ENCODE measurements at regions not wholly inside any gene's neighbourhood (a gene's known extent, or its start where the extent isn't known, plus 50 kb on each side); places are given as distances from the start of the nearest gene placed in this dataset.

DNA sequence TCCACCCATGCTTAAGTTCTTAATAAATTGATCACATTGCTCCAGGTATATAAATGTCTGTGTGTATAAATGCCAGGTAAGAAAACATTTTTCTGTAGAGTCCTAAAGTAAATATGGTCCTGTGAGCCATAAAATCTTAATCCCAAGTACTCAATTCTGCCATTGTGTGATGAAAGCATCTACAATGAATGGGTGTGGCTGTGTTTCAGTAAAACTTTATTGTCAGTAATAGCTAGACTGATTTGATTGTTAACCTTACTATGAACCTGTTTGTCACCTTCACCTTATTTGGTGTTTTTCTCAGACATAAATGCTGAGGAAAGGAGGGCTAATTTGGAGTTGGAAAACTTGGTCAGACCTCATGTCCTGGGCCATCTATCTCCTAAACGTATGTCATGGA, 683.5 kb upstream of the GRM7 start:
- FAIRE-seq = no peak
- H3K27me3 ChIP-seq (ENCODE audit: insufficient read depth, low read length) = no peaks in the 10 kb centered on the region
- TF ChIP-seq EZH2 (IDR thresholded peaks at IDR 0.05; ENCODE audit: insufficient read depth, low read length) (no peak), CTCF (IDR thresholded peaks at IDR 0.05; ENCODE audit: insufficient read depth, low read depth, low read length) (no peak)

GRCh38 chr3:6179761-6180160, 681.2 kb upstream of the GRM7 start:
- Histone ChIP-seq H3K4me2 (ENCODE audit: low read length) (peak overlapping the region; percentile 25), H3K36me3 (ENCODE audit: insufficient read depth, low read length) (no peaks in the 10 kb centered on the region), H3K27ac (ENCODE audit: low read depth, low read length) (peak overlapping the region; percentile 48), H3K9me3 (ENCODE audit: insufficient read depth, low read depth, low read length) (no peaks in the 10 kb centered on the region), H2AFZ (ENCODE audit: low read depth, low read length) (peak overlapping the region; percentile 27), H4K20me1 (ENCODE audit: insufficient read depth, low read length) (no peaks in the 10 kb centered on the region), H3K4me3 (ENCODE audit: insufficient read depth, low read depth, low read length) (no peak overlapping the region), H3K79me2 (ENCODE audit: insufficient read depth, low read length) (no peaks in the 10 kb centered on the region), H3K4me1 (ENCODE audit: insufficient read depth, low read length) (no peaks in the 10 kb centered on the region), H3K27me3 (ENCODE audit: insufficient read depth, low read length) (no peaks in the 10 kb centered on the region), H3K9ac (ENCODE audit: low read length) (no peak overlapping the region)
- no peak for TF ChIP-seq CTCF (IDR thresholded peaks at IDR 0.05; ENCODE audit: insufficient read depth, low read depth, low read length)
- no peak for TF ChIP-seq EZH2 (IDR thresholded peaks at IDR 0.05; ENCODE audit: insufficient read depth, low read length)
- no peak for FAIRE-seq
- peak; percentile 79 for DNase-seq (ENCODE audit: low read depth)
- H3K36me3 Mint-ChIP-seq (ENCODE audit: low read depth, unreplicated experiment) = no peaks in the 10 kb centered on the region
- H3K27ac Mint-ChIP-seq (ENCODE audit: unreplicated experiment) = no peak overlapping the region
- H3K9me3 Mint-ChIP-seq (ENCODE audit: unreplicated experiment) = peaks cover 3% of the 10 kb centered on the region
- H3K4me1 Mint-ChIP-seq (ENCODE audit: low read depth, unreplicated experiment) = peaks cover 6% of the 10 kb centered on the region
- H3K4me3 Mint-ChIP-seq (ENCODE audit: unreplicated experiment) = no peak overlapping the region
- H3K27me3 Mint-ChIP-seq (ENCODE audit: low read depth, unreplicated experiment) = no peaks in the 10 kb centered on the region

More for the DNA sequence above, 683.5 kb upstream of the GRM7 start:
- no peak overlapping the region for H3K4me3 Mint-ChIP-seq (ENCODE audit: unreplicated experiment)
- H3K9ac ChIP-seq (ENCODE audit: low read length) = no peak overlapping the region
- H3K27ac ChIP-seq (ENCODE audit: low read depth, low read length) = no peak overlapping the region
- no peaks in the 10 kb centered on the region for H4K20me1 ChIP-seq (ENCODE audit: insufficient read depth, low read length)
- no peaks in the 10 kb centered on the region for H3K79me2 ChIP-seq (ENCODE audit: insufficient read depth, low read length)
- no peak overlapping the region for H3K4me2 ChIP-seq (ENCODE audit: low read length)
- no peak for DNase-seq (ENCODE audit: low read depth)
- H3K27me3 Mint-ChIP-seq (ENCODE audit: low read depth, unreplicated experiment) = no peaks in the 10 kb centered on the region
- no peak overlapping the region for H3K27ac Mint-ChIP-seq (ENCODE audit: unreplicated experiment)
- H3K4me1 ChIP-seq (ENCODE audit: insufficient read depth, low read length) = no peaks in the 10 kb centered on the region
- no peaks in the 10 kb centered on the region for H3K9me3 ChIP-seq (ENCODE audit: insufficient read depth, low read depth, low read length)
- peaks cover 3% of the 10 kb centered on the region for H3K9me3 Mint-ChIP-seq (ENCODE audit: unreplicated experiment)
- no peaks in the 10 kb centered on the region for H3K36me3 ChIP-seq (ENCODE audit: insufficient read depth, low read length)
- H2AFZ ChIP-seq (ENCODE audit: low read depth, low read length) = no peak overlapping the region
- no peak overlapping the region for H3K4me3 ChIP-seq (ENCODE audit: insufficient read depth, low read depth, low read length)
- H3K36me3 Mint-ChIP-seq (ENCODE audit: low read depth, unreplicated experiment) = no peaks in the 10 kb centered on the region
- H3K4me1 Mint-ChIP-seq (ENCODE audit: low read depth, unreplicated experiment) = peaks cover 6% of the 10 kb centered on the region

DNA sequence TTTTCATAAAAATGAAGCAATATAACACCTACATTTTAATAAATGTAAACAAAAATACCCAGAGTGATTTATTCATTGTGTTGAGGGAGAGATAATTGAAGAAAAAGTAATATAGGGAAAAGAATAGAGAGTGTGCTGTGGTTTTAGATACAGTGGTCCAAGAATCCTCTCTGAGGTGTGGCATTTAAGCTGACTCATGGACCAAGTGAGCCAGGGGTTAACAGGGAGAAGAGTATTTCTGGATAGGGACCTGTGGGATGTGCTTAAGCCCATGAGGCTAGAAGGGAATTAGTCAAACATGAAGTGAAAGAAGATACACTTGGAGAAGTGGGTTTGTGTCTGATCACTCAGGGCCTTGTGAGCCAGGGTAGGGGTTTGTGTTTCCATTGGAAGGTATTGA, 680.7 kb upstream of the GRM7 start:
- no peaks in the 10 kb centered on the region for H3K79me2 ChIP-seq (ENCODE audit: insufficient read depth, low read length)
- Mint-ChIP-seq H3K27ac (ENCODE audit: unreplicated experiment) (no peak overlapping the region), H3K36me3 (ENCODE audit: low read depth, unreplicated experiment) (no peaks in the 10 kb centered on the region), H3K9me3 (ENCODE audit: unreplicated experiment) (peaks cover 3% of the 10 kb centered on the region), H3K4me1 (ENCODE audit: low read depth, unreplicated experiment) (peaks cover 6% of the 10 kb centered on the region), H3K4me3 (ENCODE audit: unreplicated experiment) (no peak overlapping the region), H3K27me3 (ENCODE audit: low read depth, unreplicated experiment) (no peaks in the 10 kb centered on the region)
- no peak overlapping the region for H3K4me3 ChIP-seq (ENCODE audit: insufficient read depth, low read depth, low read length)
- DNase-seq (ENCODE audit: low read depth) (peak; percentile 62), FAIRE-seq (no peak)
- no peaks in the 10 kb centered on the region for H3K27me3 ChIP-seq (ENCODE audit: insufficient read depth, low read length)
- TF ChIP-seq CTCF (IDR thresholded peaks at IDR 0.05; ENCODE audit: insufficient read depth, low read depth, low read length) (no peak), EZH2 (IDR thresholded peaks at IDR 0.05; ENCODE audit: insufficient read depth, low read length) (no peak)
- H3K9me3 ChIP-seq (ENCODE audit: insufficient read depth, low read depth, low read length) = no peaks in the 10 kb centered on the region
- H3K4me2 ChIP-seq (ENCODE audit: low read length) = peak overlapping the region; percentile 25
- H3K36me3 ChIP-seq (ENCODE audit: insufficient read depth, low read length) = no peaks in the 10 kb centered on the region
- no peak overlapping the region for H2AFZ ChIP-seq (ENCODE audit: low read depth, low read length)
- no peaks in the 10 kb centered on the region for H3K4me1 ChIP-seq (ENCODE audit: insufficient read depth, low read length)
- H3K27ac ChIP-seq (ENCODE audit: low read depth, low read length) = peak overlapping the region; percentile 40
- H3K9ac ChIP-seq (ENCODE audit: low read length) = no peak overlapping the region
- no peaks in the 10 kb centered on the region for H4K20me1 ChIP-seq (ENCODE audit: insufficient read depth, low read length)
